Activated CD4-positive, alpha-beta T cell treated with anti-CD3 and anti-CD28 coated beads, Interleukin-2, Interleukin-4, amounts not matched to agents 100 ng/mL and 50 ng/mL, durations not matched to agents 16 hours and 8 hours (primary cell): ENCODE measurements at regions not wholly inside any gene's neighbourhood (a gene's known extent, or its start where the extent isn't known, plus 50 kb on each side); places are given as distances from the start of the nearest gene placed in this dataset.

Experiments used
- DNase-seq: peaks from one replicate; pipeline ENCODE4 v3.0.0-alpha.2; 2020; ENCODE audit warnings: low spot score

GRCh38 chr3:72299823-72300222 lies 514.9 kb upstream of the PROK2 start:
- DNase-seq, result no peak

GRCh38 chr3:72299321-72299802 lies 514.4 kb upstream of the PROK2 start:
- no peak for DNase-seq

DNA sequence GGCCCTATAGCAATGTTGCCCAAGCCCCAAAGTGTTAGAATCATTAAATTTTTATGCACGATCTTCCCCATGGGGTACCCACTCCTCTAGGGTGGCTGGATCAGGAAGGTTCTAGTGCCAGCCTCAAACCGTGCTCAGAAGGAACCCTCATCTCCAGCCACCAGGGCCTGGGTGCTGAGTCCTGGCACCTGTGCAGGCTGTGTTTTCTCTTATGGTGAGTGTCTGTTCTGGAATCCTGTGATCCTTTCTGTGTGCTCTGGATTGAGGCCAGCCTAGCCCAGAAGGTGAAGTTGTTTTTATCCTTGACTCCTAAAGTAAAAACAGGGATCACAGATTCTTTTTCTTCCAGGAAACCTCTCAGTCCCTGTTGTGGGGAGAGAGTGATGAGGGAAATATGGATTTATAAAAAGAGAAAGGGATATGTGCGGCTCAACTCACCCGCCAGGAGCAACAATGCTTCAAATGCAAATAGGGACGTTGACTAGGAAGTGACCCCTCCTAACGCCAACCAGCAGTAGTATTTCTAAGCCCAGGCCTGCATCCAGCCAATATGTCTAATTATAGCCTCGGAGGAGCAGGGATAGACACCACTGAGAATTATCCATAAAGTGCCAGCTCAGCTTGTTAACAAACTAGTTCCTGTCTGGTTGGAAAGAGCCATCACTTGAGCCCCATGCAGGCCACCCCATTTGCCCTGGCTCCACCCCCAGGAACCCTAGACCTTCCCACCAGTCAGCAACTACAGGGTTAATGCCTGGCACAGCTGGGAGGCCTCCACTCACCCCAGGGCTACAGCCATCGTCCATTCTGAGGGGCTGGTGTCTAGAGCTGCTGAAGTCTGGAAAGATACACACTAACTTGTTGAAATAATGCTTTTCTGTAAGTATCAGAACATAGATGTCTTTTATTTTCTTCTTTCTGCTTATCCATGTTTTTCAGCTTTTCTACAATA lies 513.5 kb upstream of the PROK2 start:
- DNase-seq, result no peak

DNA sequence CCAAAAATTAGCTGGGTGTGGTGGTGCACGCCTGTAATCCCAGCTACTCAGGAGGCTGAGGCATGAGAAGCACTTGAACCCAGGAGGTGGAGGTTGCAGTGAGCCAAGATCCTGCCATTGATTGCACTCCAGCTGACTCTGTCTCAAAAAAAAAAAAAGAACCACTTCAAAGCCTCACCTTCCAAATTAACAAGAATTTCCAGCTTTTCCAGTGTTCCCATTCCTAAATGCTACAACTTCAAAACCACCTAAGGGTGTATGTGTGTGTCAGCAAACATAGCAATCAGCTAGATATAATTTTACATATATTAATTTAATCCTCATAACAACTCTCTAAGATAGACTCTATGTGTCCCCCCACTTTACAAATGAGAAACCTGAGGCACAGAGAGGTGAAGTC lies 512.5 kb upstream of the PROK2 start:
- DNase-seq, result no peak

DNA sequence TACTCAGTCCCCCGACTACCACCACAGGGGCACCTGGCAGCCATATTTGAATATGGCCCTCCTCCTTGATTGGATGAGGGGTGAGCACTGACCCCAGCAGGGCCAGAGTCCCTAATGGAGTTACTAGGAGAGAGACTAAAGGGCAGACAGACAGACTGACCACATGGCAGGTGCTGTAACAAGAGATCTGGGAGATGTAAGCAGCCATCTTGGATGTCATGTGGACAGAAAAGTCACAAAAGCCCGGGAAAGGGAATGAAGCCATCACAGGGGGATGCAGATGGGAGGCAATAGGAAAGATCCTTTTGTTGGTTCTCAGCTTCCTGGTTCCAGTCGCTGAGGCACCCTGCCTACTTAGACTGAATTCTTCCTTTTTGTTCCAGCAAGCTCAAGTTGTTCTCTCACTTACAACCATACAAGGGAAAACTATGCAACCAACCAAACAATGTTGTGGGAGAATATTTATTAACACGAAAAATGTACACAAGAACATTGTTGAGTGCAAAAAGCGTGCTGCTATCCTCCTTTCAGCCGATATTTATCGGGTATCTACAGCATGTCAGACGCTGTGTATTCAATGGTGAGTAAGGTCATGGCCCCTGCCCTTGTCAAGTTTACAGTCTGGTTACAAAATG lies 511.6 kb upstream of the PROK2 start:
- DNase-seq, result no peak

- DNase-seq, result no peak
These were observed 511.1 kb upstream of the PROK2 start for GRCh38 chr3:72295962-72296450.

DNA sequence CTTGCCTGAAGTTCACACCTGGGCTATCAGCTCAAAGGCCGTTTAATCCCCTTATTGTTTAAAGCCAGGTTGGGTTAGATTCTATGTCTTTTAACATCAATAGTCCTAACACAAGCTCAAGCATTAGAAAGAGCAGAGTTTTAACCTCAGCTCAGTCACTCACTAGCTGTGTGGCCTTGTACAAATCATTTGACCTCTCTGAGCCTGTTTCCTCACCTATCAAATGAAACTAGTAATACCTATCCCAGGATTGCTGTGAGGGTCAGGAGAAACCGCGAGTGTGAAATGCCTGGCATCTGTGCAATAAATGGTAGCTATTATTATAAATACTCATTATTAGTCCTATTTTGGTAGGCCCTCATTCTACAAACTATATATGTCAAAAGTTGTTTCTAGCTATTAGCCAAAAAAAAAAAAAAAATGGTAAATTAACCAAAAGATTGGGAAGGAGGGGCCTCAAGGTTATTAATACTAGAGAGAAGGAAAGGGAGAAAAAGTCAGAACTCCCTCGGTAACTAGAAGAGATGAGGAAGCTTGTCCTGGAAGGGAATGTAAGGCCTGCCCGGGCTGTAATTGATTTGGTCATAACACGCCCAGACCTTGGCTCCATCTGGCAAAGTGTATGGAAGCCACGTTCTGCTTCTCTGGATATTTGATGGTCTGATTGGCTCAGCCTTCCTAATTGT lies 510.5 kb upstream of the PROK2 start:
- no peak for DNase-seq

GRCh38 chr3:72290859-72291638 lies 506.1 kb upstream of the PROK2 start:
- DNase-seq, result no peak

- DNase-seq, result no peak
These were observed 504.7 kb upstream of the PROK2 start for GRCh38 chr3:72289692-72290071.

- no peak for DNase-seq
These were observed 504.2 kb upstream of the PROK2 start for GRCh38 chr3:72288955-72289691.

DNA sequence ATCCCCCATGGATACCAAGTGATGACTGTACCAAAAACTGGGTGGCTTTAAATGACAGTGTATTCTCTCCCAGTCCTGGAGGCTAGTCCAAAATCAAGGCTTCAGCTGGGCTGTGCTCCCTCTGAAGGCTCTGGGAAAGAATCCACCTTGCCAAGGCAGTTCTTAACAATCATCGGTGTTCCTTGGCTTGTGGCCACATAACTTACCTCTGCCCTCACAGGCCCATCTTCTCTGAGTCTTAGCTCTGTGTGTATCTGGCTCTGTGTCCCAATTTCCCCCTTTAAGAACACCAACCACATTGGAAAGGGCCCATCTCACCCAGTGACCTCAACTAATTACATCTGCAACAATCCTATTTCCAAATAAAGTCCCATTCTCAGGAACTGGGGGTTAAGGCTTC lies 503.0 kb upstream of the PROK2 start:
- DNase-seq, result no peak

- DNase-seq, result no peak
These were observed 500.6 kb upstream of the PROK2 start for GRCh38 chr3:72285502-72285901.

DNA sequence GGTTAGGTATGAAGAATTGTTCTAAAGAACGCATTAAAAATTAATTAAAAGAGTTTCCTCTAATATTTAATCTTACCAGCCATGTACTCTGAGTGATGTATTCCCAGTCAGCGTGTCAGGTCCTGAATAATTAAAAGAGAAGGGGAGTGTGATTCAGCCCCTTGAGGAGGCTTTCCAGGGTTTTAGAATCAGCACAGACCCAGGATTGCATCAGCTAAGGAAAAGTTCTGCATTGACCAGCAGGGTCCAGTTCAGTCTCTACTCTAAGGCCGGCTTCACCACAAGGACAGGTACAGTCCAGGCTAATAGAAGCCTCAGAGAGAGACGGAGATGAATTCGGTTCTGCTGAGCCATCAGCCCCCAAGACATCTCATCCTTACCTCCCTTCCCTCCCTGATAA lies 499.5 kb upstream of the PROK2 start:
- no peak for DNase-seq

DNA sequence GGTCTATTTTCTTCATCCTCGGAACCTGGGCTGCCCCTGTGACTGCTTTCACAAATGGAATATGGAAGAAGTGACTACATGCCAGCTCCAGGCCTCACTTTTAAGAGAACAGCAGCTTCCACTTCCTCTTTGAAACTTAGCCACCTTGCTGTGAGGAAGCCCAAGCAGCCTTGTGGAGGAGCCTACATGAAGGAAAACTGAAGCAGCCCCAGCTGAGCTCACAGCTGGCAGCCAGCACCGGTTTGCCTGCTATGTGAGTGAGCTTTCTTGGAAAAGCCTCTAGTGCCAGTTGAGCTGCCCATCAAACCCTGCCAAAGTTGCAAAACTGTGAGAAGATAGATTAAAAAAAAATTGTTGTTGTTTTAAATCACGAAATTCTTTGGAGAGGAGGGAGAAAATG lies 498.0 kb upstream of the PROK2 start:
- DNase-seq, result no peak

DNA sequence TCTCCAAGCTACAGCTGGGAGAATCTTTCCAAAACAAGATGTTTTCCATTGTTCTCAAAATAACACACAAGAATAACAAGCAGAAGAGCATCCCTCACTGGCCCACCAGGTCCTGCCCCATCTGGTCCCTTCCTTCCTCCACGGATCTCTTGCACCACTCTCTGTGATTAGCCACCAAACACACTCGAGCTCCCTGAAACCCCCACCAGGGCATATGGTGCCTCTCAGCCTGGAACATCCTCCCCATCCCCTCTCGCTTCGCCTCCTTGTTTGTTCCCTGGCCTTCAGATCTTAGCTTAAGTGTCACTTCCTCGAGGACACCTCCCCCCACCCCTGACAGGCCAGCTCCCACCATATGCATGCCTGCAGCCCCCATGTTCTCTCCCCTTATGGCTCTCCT lies 496.6 kb upstream of the PROK2 start:
- no peak for DNase-seq

- no peak for DNase-seq
These were observed 495.9 kb upstream of the PROK2 start for GRCh38 chr3:72280876-72281275.

GRCh38 chr3:72279631-72280041 lies 494.7 kb upstream of the PROK2 start:
- no peak for DNase-seq

GRCh38 chr3:72279068-72279604 lies 494.2 kb upstream of the PROK2 start:
- no peak for DNase-seq

DNA sequence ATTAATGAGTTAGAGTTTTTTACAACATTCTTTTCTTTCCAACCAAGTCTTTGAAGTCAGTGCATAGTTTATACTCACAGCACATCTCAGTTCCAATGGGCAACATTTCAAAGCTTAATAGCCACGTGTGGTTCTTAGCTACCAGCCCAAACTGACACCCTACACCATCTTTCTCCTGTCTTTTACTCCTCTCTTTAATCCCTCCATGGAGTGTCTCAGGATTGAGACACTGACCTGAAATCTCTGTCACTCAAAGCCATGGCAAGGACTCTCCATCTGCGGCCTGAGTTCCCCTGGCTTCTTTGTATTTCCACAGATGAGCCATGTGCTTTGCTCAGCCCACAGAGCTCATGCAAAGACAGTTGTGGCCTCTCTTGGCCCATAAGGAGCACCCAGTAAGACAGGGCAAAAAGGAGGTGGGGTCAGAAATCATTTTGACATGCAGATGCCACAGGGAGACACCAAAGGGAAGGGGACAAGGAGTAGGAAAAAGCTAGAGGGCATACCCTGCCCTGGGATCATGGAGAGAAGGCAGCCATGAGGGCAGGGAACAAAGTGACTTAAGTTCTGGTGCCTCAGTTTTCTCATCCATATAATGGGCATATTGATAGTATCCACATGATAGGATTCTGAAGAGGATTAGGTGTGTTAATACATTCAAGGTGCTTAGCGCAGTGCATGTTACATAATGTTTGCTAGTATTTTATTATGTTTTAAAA lies 493.6 kb upstream of the PROK2 start:
- no peak for DNase-seq

GRCh38 chr3:72277710-72278109 lies 492.8 kb upstream of the PROK2 start:
- DNase-seq, result no peak
